Thyroid gland (tissue), 4 donors: ENCODE measurements at regions not wholly inside any gene's neighbourhood (a gene's known extent, or its start where the extent isn't known, plus 50 kb on each side); places are given as distances from the start of the nearest gene placed in this dataset.

ENCODE experiments used
- POLR2A ChIP-seq, 2 donors: fragments of 450-650 bp; IDR thresholded peaks; one replicate each; pipeline ENCODE4 v1.6.1; 2017; ENCODE audit warnings: antibody characterized with exemption in 2 of 2, mild to moderate bottlenecking in 2 of 2, moderate library complexity in 1 of 2
- TF ChIP-seq, protein P1 (sequence below), 6 experiments: fragments of 200-600 bp in 3 of 6; fragments of 450-650 bp in 3 of 6; sonication (generic) in 3 of 6; IDR thresholded peaks; one replicate each; pipeline ENCODE4 v1.5.1; 2016 to 2019; ENCODE audit warnings: antibody characterized with exemption in 6 of 6, mild to moderate bottlenecking in 2 of 6, inconsistent platforms in 1 of 6, moderate library complexity in 1 of 6

DNA sequence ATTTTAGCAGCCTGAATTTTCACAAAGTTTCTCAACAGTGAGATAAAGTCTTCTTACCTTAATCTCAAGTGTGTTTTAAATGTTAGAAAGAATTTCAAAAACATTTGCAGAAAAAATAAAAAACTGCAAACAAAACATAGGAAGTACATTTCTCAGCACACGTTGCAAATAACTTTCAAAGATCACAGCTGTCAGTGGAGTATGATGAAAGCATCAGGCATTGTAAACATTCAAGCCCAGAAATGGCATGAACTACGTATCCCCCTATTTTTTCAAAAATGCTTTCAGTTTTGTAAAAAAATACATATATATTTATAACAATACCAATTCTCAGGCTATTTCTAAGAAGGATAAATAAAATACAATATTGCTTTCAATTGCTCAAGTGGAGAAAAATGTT is 320.6 kb upstream of the TFPI start:
- TF ChIP-seq, protein P1, sequence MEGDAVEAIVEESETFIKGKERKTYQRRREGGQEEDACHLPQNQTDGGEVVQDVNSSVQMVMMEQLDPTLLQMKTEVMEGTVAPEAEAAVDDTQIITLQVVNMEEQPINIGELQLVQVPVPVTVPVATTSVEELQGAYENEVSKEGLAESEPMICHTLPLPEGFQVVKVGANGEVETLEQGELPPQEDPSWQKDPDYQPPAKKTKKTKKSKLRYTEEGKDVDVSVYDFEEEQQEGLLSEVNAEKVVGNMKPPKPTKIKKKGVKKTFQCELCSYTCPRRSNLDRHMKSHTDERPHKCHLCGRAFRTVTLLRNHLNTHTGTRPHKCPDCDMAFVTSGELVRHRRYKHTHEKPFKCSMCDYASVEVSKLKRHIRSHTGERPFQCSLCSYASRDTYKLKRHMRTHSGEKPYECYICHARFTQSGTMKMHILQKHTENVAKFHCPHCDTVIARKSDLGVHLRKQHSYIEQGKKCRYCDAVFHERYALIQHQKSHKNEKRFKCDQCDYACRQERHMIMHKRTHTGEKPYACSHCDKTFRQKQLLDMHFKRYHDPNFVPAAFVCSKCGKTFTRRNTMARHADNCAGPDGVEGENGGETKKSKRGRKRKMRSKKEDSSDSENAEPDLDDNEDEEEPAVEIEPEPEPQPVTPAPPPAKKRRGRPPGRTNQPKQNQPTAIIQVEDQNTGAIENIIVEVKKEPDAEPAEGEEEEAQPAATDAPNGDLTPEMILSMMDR (IDR thresholded peaks at IDR 0.05), result no peak
- no peak for TF ChIP-seq POLR2A (IDR thresholded peaks at IDR 0.05)
